NCI-H2227 (cell line): ENCODE measurements at regions not wholly inside any gene's neighbourhood (a gene's known extent, or its start where the extent isn't known, plus 50 kb on each side); places are given as distances from the start of the nearest gene placed in this dataset.

Experiments used
- DNase-seq: peaks from one replicate; lab custom pipeline; 2025; ENCODE audit not compliant: unreplicated experiment; lab: John Stamatoyannopoulos, UW

DNA sequence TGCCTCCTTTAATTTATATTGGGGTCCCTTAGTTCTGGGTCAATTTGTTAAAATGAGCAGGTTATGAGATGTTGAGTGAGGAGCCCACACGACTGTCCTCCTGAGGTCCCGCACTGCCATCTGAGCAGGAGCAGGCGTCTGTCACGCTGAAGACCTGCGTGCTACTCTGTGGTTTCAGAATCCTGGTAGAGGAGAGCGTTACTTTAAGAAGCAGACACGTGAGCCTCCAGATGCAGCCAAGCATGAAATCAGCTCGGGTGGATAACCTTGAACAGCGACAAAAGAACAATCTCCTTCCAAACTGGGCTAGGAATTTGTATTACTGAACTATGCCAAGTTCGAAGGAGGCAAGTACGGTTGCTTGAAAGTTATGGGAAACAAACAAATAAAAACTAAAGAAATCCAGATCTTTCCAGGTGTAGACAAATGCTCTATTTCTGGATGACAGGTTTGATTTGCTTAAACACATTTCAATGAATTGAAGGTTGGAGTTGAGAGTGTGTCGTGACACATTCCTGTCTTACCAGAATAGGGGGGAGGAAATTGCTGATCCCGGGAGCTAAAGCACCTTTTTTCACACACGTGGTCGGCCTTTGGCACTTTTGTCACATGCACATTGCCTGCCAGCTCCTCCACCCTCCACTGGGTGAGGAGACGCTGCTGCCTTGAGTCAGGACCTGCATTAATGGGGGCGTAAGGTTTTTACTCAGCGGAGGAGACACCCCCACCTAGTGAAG is 945.5 kb upstream of the SLC10A2 start:
- DNase-seq = peak; percentile 53

- no peak for DNase-seq
Observed at GRCh38 chr13:104008541-104009435, 942.6 kb upstream of the SLC10A2 start.

DNA sequence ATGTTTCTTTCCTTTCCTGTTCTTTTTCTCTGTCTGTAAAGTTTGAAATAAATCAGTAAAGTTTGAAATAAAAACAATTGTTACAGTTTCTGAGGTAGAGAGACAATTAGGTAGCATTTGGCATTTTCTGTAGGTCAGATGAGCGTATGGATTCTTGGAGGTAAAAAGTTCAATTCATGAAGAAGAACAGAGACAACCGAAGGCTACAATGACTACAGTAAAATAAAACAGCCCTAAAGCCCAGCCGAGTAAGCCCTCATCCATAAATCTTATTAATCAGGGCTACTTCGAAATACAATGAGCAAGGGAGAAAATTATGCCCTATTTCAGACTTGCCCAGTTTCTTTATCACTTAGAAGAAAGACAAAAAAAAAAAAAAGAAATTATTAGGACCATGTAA is 941.9 kb upstream of the SLC10A2 start:
- DNase-seq = no peak

DNA sequence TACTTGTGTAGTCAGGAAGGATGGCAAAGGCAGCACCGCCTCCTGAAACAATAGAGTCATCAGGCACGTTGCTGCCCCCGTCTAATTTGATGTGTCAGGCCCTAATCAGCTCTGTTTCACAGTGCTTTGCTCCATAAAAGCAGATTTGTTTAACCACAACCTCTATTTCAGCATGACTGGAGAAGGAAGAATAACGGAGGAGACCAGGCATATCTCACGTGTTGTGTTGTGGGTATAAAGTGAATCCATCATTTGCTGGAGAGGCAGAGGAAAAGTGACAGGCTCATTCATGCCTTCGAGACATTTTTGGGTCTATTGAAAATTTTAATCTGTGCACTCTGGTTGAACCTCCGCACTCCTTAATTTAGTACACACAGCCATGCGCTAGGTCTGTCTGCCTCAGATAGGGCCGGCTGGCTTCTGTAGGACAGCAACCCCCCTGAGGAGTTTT is 940.4 kb upstream of the SLC10A2 start:
- DNase-seq = no peak

- DNase-seq = no peak
Observed at GRCh38 chr13:104004572-104004971, 938.4 kb upstream of the SLC10A2 start.

GRCh38 chr13:104002216-104002615 is 936.0 kb upstream of the SLC10A2 start:
- DNase-seq = no peak

- no peak for DNase-seq
Observed at GRCh38 chr13:104001766-104002165, 935.5 kb upstream of the SLC10A2 start.

- no peak for DNase-seq
Observed at GRCh38 chr13:103996733-103997132, 930.5 kb upstream of the SLC10A2 start.

- DNase-seq = no peak
Observed at GRCh38 chr13:103983948-103984347, 917.7 kb upstream of the SLC10A2 start.

GRCh38 chr13:103976371-103976770 is 910.2 kb upstream of the SLC10A2 start:
- no peak for DNase-seq

GRCh38 chr13:103973740-103974139 is 907.5 kb upstream of the SLC10A2 start:
- DNase-seq = no peak

DNA sequence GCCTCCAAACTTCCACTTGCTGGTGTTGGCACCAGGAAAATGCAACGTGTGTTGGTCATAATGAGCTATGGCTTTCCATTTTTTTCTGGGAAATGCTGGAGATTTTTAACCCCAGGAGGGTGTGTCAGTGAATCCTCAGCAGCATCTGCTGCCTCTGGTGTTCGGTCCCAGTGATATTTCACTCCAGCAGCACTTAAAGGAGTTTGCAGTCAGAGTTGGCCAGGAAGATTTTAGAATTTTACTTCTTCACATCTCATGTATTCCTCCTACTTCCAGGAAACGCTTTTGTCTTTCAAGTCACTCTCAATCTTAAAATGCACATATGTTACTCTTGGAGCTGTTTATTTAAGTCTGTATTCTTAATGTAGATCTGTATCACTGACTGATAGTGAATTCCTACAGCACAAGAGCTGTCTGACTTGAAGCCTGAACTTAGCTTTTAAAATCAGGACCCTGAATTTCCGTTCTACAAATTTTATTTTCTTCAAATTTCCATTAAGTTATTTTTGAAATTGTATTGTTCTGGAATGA is 903.4 kb upstream of the SLC10A2 start:
- no peak for DNase-seq

- DNase-seq = no peak
Observed at GRCh38 chr13:103965506-103966243, 899.5 kb upstream of the SLC10A2 start.

GRCh38 chr13:103961784-103962183 is 895.6 kb upstream of the SLC10A2 start:
- no peak for DNase-seq

GRCh38 chr13:103961129-103961528 is 894.9 kb upstream of the SLC10A2 start:
- DNase-seq = no peak

DNA sequence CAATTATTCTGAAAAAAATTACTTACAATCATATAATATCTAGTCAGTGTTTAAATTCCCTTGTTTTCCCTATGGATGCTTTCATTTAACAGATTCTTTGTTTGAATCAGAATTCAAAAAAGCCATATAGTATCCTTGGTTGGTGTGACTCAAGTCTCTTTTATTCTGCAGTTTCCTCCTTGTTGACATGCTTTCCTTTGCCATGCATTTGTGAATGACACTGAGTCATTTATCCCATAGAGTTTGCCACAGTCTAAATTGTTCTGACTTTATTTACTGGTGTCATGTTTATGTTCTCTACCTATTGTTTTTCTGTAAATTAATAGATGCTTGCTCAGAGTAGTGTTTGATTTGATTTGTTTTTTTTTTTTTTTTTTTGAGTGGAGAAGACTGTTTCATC is 893.8 kb upstream of the SLC10A2 start:
- no peak for DNase-seq

DNA sequence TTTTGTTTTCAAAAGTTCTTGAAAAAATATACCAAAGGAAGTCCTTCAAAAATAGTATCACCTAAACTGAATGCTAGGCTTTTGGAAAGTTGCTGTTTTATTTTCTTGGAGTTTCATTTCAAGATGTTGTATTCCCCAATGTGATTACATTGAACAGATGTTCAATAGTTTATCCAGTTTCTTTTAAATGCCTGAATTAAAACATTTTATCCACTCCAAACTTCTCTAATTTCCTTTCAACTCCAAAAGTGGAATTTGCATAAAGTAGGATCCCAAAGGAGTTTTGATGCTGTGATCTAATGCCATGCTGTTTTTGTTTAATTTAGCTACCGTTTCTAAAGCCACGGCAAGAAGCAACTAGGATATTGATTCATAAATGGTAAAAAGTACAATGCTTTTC is 892.5 kb upstream of the SLC10A2 start:
- no peak for DNase-seq

DNA sequence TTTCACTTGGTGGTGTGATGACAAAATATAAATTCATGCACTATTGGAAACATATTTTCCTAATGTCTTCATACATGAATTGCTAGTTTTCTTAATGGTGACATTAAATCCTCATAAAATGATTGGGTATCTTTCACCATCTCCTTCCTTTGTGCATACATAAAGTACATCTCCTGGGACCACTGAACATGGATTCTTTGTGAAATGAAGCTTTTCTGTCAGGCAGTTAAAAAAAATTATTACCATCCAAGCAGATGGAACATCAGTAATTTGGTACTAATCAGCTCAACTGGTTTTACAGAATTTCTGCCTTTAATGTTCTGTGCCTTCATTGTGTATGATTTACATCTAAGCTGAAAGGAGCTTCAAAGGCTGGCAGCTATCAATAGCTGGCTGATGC is 891.7 kb upstream of the SLC10A2 start:
- DNase-seq = no peak

DNA sequence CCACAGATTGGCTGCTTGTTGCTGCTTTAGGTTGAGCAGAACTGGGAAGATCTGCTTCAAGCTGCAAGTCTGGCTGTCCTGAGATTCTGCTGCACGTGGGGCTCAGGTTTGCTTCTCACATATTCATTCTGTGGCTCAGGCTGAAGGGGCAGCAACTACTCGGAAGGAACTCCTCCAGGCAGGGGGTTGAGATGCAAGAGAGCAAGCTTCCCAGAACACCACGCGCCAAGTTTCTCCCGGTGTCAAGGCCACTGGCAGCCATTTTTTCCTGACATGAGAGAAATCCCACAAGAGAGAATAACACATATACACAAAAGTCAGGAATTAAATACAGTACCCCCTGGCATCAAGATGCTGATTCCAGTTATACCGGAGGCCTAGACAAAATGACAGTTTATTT is 887.6 kb upstream of the SLC10A2 start:
- DNase-seq = no peak

DNA sequence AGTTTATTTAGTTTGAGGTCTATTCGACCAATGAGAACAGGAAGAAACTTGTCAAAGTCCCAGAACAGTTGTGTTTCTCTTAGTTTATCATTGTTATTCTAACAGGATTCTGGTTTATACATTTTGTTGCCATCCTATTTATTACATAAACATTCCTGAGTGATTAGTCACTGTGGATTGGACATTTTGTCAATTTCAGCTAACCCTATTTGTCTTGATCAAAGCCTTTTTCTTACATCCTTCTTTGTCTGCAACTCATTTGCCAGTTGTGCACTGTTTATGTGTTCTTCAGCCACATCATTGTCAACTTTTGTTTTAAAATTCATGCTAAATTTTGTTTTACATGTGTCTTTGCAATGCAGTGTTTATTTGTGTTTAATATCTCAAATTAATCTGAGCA is 886.0 kb upstream of the SLC10A2 start:
- no peak for DNase-seq

DNA sequence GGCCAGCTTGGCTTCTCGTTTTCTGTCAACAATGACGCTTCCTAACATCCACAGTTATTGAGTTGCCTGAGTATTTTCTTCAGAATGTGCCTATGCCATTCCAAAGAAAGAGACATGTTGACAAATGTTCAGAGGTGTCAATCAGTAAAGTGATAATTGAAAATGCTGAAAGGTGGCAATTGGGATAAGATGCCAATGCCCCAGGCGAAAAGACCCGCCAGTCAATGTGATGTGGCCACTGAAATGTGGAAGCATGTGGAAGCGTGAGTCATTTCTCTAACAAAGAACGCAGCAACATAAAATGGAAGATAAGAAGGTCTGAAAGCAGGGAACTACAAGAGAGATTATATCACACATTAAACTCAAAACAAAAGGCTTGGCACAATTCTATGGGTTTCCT is 882.2 kb upstream of the SLC10A2 start:
- DNase-seq = no peak
